Mammary epithelial cell (primary cell): ENCODE measurements at regions not wholly inside any gene's neighbourhood (a gene's known extent, or its start where the extent isn't known, plus 50 kb on each side); places are given as distances from the start of the nearest gene placed in this dataset.

Source experiments
- EZH2 ChIP-seq: IDR thresholded peaks from 2 replicates; pipeline ENCODE4 v1.6.1; 2012; ENCODE audit warnings: low read length, inconsistent platforms, borderline replicate concordance
- TF ChIP-seq, protein P1 (sequence below), 2 donors: IDR thresholded peaks in 1 of 2; conservative IDR thresholded peaks in 1 of 2; 2 replicates each; pipeline ENCODE4 v1.5.1; 2011 to 2012; ENCODE audit warnings: inconsistent platforms in 2 of 2, low read length in 2 of 2, mild to moderate bottlenecking in 2 of 2, control low read depth in 1 of 2, low read depth in 1 of 2; ENCODE audit not compliant: insufficient read depth in 1 of 2; ENCODE audit errors: extremely low read depth in 1 of 2

DNA sequence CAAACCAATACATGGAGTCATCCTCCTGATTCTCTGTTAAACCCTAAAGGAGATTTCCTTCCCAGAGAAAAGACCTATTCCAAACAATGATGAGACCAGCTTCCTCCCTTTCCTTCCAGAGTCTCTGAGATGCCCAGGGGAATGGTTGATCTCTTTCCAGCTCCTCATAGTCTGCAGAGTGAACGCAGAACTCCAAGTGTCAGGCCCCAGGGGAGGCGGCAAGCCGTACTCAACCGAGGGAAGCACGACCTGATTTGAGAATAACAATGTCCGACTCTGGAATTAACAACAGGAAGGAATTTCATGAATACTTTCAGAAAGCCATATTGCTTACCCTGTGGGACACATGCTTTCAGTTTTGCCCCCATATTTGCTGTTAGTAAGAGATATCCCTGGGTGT, 241.7 kb upstream of the GLI3 start:
- TF ChIP-seq, protein P1, sequence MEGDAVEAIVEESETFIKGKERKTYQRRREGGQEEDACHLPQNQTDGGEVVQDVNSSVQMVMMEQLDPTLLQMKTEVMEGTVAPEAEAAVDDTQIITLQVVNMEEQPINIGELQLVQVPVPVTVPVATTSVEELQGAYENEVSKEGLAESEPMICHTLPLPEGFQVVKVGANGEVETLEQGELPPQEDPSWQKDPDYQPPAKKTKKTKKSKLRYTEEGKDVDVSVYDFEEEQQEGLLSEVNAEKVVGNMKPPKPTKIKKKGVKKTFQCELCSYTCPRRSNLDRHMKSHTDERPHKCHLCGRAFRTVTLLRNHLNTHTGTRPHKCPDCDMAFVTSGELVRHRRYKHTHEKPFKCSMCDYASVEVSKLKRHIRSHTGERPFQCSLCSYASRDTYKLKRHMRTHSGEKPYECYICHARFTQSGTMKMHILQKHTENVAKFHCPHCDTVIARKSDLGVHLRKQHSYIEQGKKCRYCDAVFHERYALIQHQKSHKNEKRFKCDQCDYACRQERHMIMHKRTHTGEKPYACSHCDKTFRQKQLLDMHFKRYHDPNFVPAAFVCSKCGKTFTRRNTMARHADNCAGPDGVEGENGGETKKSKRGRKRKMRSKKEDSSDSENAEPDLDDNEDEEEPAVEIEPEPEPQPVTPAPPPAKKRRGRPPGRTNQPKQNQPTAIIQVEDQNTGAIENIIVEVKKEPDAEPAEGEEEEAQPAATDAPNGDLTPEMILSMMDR (conservative IDR thresholded peaks at IDR 0.05 in 1 of 2, IDR thresholded peaks at IDR 0.05 in 1 of 2; ENCODE audit: extremely low read depth in 1 of 2, insufficient read depth in 1 of 2, low read depth in 1 of 2, low read length in 2 of 2): no peak
- no peak for TF ChIP-seq EZH2
